ENCODE measurements at regions not wholly inside any gene's neighbourhood (a gene's known extent, or its start where the extent isn't known, plus 50 kb on each side); places are given as distances from the start of the nearest gene placed in this dataset.

GRCh38 chr16:87150262-87150661, 166.9 kb downstream of the C16orf95 start:
- no peak overlapping the region for H3K27ac ChIP-seq (ENCODE audit: control insufficient read depth, insufficient read depth)
- BruUV-seq (replicated peaks) = no TSS peak
- no peak overlapping the region for H2AFZ ChIP-seq (ENCODE audit: control insufficient read depth, low read depth, low read length)
- CTCF ChIA-PET = interaction anchor here (0.7 kb wide), 1 partner anchor 9 kb away, joined by 3 read pairs; no protein-coding TSS in a partner anchor
- no peak for DNase-seq (ENCODE audit: low read depth, low spot score)
- H3K9ac ChIP-seq (ENCODE audit: control insufficient read depth, insufficient read depth, low read length) = no peak overlapping the region
- no peaks in the 10 kb centered on the region for H3K27me3 ChIP-seq (replicated peaks in 1 of 2; ENCODE audit: control insufficient read depth in 2 of 2, insufficient read depth in 2 of 2, low read length in 1 of 2)
- in situ Hi-C loops (cut with MboI) (no loop called here), intact Hi-C loops (cut with micrococcal nuclease; ENCODE audit: unreplicated experiment) (no loop called here)
- no peaks in the 10 kb centered on the region for H3K79me2 ChIP-seq (ENCODE audit: control insufficient read depth, insufficient read depth, low read length)
- no peak for TF ChIP-seq MTA3 (IDR thresholded peaks at IDR 0.05; ENCODE audit: borderline replicate concordance, low read length)
- WGBS (ENCODE audit: insufficient coverage, insufficient replicate concordance, low lambda C conversion rate, missing lambda C conversion rate) = 53% methylated on average over 13 of the region's 13 CpGs
- POLR2A ChIA-PET = interaction anchor here (0.7 kb wide), 1 partner anchor 11 kb away, joined by 3 read pairs; no protein-coding TSS in a partner anchor
- H3K4me1 ChIP-seq (ENCODE audit: control insufficient read depth, insufficient read depth, low read length) = no peaks in the 10 kb centered on the region
- SMC1A ChIA-PET (ENCODE audit: uncharacterized antibody, unreplicated experiment) = no interaction called here
- no peak for ATAC-seq
- no peak overlapping the region for H3K4me3 ChIP-seq
- no peaks in the 10 kb centered on the region; the same call in 2 of the 3 replicates for H3K9me3 ChIP-seq (replicated peaks; ENCODE audit: control insufficient read depth, insufficient read depth, low read length)
- no peaks in the 10 kb centered on the region for H4K20me1 ChIP-seq (ENCODE audit: control insufficient read depth, insufficient read depth)
- no peak overlapping the region for H3K4me2 ChIP-seq (ENCODE audit: control insufficient read depth, insufficient read depth)
- FAIRE-seq = no peak
- RAD21 ChIA-PET (ENCODE audit: unreplicated experiment) = no interaction called here
- H3K36me3 ChIP-seq (ENCODE audit: control insufficient read depth in 2 of 2, insufficient read depth in 2 of 2, low read length in 1 of 2) = no peaks in the 10 kb centered on the region

GRCh38 chr16:87150681-87151280, 166.4 kb downstream of the C16orf95 start:
- Histone ChIP-seq H4K20me1 (ENCODE audit: control insufficient read depth, insufficient read depth) (no peaks in the 10 kb centered on the region), H3K4me2 (ENCODE audit: control insufficient read depth, insufficient read depth) (no peak overlapping the region), H3K27me3 (replicated peaks in 1 of 2; ENCODE audit: control insufficient read depth in 2 of 2, insufficient read depth in 2 of 2, low read length in 1 of 2) (no peaks in the 10 kb centered on the region), H2AFZ (ENCODE audit: control insufficient read depth, low read depth, low read length) (no peak overlapping the region), H3K9ac (ENCODE audit: control insufficient read depth, insufficient read depth, low read length) (no peak overlapping the region), H3K9me3 (replicated peaks; ENCODE audit: control insufficient read depth, insufficient read depth, low read length) (no peaks in the 10 kb centered on the region; the same call in 2 of the 3 replicates), H3K27ac (ENCODE audit: control insufficient read depth, insufficient read depth) (no peak overlapping the region), H3K36me3 (ENCODE audit: control insufficient read depth in 2 of 2, insufficient read depth in 2 of 2, low read length in 1 of 2) (no peaks in the 10 kb centered on the region), H3K4me3 (no peak overlapping the region), H3K4me1 (ENCODE audit: control insufficient read depth, insufficient read depth, low read length) (no peaks in the 10 kb centered on the region), H3K79me2 (ENCODE audit: control insufficient read depth, insufficient read depth, low read length) (no peaks in the 10 kb centered on the region)
- 65% methylated on average over 4 of the region's 4 CpGs for WGBS (ENCODE audit: insufficient coverage, insufficient replicate concordance, low lambda C conversion rate, missing lambda C conversion rate)
- TF ChIP-seq SMC3 (IDR thresholded peaks at IDR 0.05; ENCODE audit: borderline replicate concordance, low read length) (no peak), STAT1 (conservative IDR thresholded peaks at IDR 0.05) (no peak), YBX1 (IDR thresholded peaks at IDR 0.05) (no peak), CHD4 (IDR thresholded peaks at IDR 0.05) (no peak), NR2C1 (IDR thresholded peaks at IDR 0.05) (no peak), KDM1A (IDR thresholded peaks at IDR 0.05; ENCODE audit: borderline replicate concordance) (no peak), FOS (IDR thresholded peaks at IDR 0.05; ENCODE audit: borderline replicate concordance, extremely low read depth, insufficient read length) (no peak), WRNIP1 (IDR thresholded peaks at IDR 0.05; ENCODE audit: borderline replicate concordance, low read depth, low read length) (no peak), ZNF384 (IDR thresholded peaks at IDR 0.05; ENCODE audit: borderline replicate concordance, low read depth, low read length) (no peak), BHLHE40 (IDR thresholded peaks at IDR 0.05; ENCODE audit: borderline replicate concordance in 1 of 2, low read depth in 2 of 2, low read length in 1 of 2) (no peak), NRF1 (conservative IDR thresholded peaks at IDR 0.05; ENCODE audit: low read depth, low read length) (no peak), GABPA (IDR thresholded peaks at IDR 0.05; ENCODE audit: low read depth) (no peak), ZZZ3 (IDR thresholded peaks at IDR 0.05; ENCODE audit: control insufficient read depth, insufficient read length, low read depth) (no peak), MAX (IDR thresholded peaks at IDR 0.05; ENCODE audit: low read depth, low read length) (no peak), BCL11A (IDR thresholded peaks at IDR 0.05; ENCODE audit: low read depth, low read length) (no peak), MXI1 (IDR thresholded peaks at IDR 0.05; ENCODE audit: low read depth, low read length) (no peak)
- no peak for DNase-seq (ENCODE audit: low read depth, low spot score)
- SMC1A ChIA-PET (ENCODE audit: uncharacterized antibody, unreplicated experiment) = no interaction called here
- no TSS peak for BruUV-seq (replicated peaks)
- CTCF ChIA-PET = no interaction called here
- ATAC-seq = no peak
- intact Hi-C loops (cut with micrococcal nuclease; ENCODE audit: unreplicated experiment) = no loop called here
- in situ Hi-C loops (cut with MboI) = no loop called here
- POLR2A ChIA-PET = interaction anchor here (0.7 kb wide), 1 partner anchor 11 kb away, joined by 3 read pairs; no protein-coding TSS in a partner anchor
- no peak for FAIRE-seq
- RAD21 ChIA-PET (ENCODE audit: unreplicated experiment) = no interaction called here
